T-helper 17 cell (primary cell): ENCODE measurements at regions not wholly inside any gene's neighbourhood (a gene's known extent, or its start where the extent isn't known, plus 50 kb on each side); places are given as distances from the start of the nearest gene placed in this dataset.
"Not testable (repeated sequence)": the region's sequence is repeated elsewhere in the genome, so short reads cannot be mapped to it uniquely, and the experiment has no call there.

Source experiments
- ATAC-seq: fragments of 150-1000 bp; cut with Tn5 transposase; 2 replicates; pipeline ENCODE4 v1.10.0; 2021; ENCODE audit warnings: mild to moderate bottlenecking, moderate library complexity
- DNase-seq, 3 donors: peaks; one replicate each; pipeline versions ENCODE4 v3.0.0 to v3.0.0-alpha.2; 2020 to 2021
- H3K9me3 ChIP-seq: one replicate; pipeline ENCODE4 v1.7.0; 2013; ENCODE audit warnings: low read length, mild to moderate bottlenecking; ENCODE audit not compliant: control insufficient read depth, poor library complexity, severe bottlenecking
- H3K27ac Mint-ChIP-seq: one replicate; pipeline ENCODE4 v1.8.0; 2022; ENCODE audit warnings: mild to moderate bottlenecking, moderate library complexity, mixed read lengths
- H3K27me3 Mint-ChIP-seq: one replicate; pipeline ENCODE4 v1.8.0; 2022; ENCODE audit warnings: mixed read lengths
- H3K36me3 Mint-ChIP-seq: one replicate; pipeline ENCODE4 v1.8.0; 2022; ENCODE audit warnings: low read depth, mixed read lengths
- H3K4me1 Mint-ChIP-seq: one replicate; pipeline ENCODE4 v1.8.0; 2022; ENCODE audit warnings: mild to moderate bottlenecking, mixed read lengths
- H3K4me3 Mint-ChIP-seq: one replicate; pipeline ENCODE4 v1.8.0; 2022; ENCODE audit warnings: mild to moderate bottlenecking, moderate library complexity, mixed read lengths

DNA sequence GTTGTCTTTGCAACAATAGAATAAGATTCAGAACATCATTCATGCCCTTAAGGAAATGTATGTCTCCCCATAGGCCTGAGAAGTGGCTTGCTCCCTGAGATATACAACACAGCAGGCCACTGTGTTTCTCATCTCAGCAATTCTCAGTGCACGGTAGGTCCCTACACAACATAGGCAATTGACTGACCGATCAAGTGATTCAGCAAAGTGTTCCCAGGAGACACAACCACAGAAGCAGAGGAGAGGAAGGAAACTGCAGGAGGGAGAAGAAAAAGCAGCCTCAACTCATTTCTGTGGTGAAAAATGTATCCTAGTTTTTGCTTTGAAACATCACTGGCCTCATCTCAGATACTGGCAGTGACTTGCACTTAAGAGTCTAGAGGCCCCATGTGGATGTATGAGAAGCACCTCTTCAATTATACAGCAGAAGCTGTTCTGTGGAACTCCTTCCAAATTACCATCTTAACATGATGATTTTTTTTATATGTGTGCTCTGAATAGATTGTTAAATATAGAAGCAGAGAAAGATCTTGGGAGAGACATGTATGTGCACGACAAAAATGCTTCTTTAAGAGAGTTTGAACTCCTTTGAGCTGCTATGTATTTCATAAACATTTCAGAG is 306.8 kb downstream of the XPNPEP1 start:
- Mint-ChIP-seq H3K4me1 (no peaks in the 10 kb centered on the region), H3K36me3 (no peaks in the 10 kb centered on the region), H3K27ac (no peak overlapping the region), H3K4me3 (no peak overlapping the region), H3K27me3 (no peaks in the 10 kb centered on the region)
- DNase-seq = no peak
- no peaks in the 10 kb centered on the region for H3K9me3 ChIP-seq
- ATAC-seq = no peak

DNA sequence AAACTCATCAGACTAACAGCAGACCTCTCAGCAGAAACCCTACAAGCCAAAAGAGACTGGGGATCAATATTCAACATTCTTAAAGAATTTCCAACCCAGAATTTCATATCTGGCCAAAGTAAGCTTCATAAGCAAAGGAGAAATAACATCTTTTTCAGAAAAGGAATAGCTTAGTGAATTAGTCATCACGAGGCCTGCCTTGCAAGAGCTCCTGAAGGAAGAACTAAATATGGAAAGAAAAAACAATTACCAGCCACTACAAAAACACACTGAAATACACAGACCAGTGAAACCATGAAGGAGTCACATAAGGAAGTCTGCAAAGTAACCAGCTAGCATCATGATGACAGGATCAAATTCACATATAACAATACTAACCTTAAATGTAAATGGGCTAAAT is 328.0 kb downstream of the XPNPEP1 start:
- not testable (repeated sequence) for DNase-seq, H3K9me3 ChIP-seq, H3K4me3 Mint-ChIP-seq, H3K4me1 Mint-ChIP-seq, H3K27ac Mint-ChIP-seq, ATAC-seq, H3K36me3 Mint-ChIP-seq, H3K27me3 Mint-ChIP-seq

DNA sequence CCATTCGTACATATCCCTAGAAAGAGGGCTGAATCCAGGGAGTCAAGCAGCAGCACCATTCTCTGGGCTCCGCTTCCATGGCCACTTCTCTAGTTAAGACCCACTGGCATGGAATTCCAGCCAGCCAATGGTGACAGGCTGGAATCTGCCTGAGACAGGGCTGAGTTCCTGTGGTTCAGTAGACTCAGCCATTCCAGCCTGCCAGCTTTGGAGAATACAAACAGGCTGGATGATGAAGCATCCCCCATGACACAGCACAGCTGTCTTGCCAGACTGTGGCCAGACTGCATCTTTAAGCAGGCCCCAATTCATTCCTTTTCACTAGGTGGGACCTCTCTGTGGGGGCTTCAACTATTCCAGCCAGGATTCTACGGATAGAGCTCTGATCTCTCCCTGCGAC is 329.6 kb downstream of the XPNPEP1 start:
- H3K9me3 ChIP-seq = no peaks in the 10 kb centered on the region
- no peak overlapping the region for H3K27ac Mint-ChIP-seq
- no peak for DNase-seq
- H3K27me3 Mint-ChIP-seq = no peaks in the 10 kb centered on the region
- no peaks in the 10 kb centered on the region for H3K4me1 Mint-ChIP-seq
- no peak for ATAC-seq
- no peak overlapping the region for H3K4me3 Mint-ChIP-seq
- no peaks in the 10 kb centered on the region for H3K36me3 Mint-ChIP-seq

DNA sequence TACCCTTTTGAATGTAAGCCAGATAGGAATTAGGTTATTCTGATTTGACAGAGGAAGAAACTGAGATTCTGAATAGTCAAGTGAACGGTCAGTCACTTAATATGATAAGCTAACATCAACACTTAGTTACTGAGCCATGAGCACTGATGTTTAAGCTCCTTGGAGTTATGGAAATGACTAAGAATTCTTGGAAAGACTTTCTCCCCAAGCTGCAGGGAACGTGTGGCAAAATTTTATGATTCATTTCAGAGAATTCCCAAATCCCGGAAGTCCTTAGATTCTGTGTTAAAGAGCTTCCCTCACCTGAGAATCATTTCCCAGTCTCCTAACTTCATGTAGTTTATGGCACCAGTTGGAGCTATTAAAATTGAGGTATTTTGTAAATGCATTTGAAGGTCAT is 330.9 kb downstream of the XPNPEP1 start:
- H3K36me3 Mint-ChIP-seq = no peaks in the 10 kb centered on the region
- no peaks in the 10 kb centered on the region for H3K27me3 Mint-ChIP-seq
- H3K9me3 ChIP-seq = no peaks in the 10 kb centered on the region
- DNase-seq (no peak), ATAC-seq (no peak)
- no peak overlapping the region for H3K27ac Mint-ChIP-seq
- no peak overlapping the region for H3K4me3 Mint-ChIP-seq
- no peaks in the 10 kb centered on the region for H3K4me1 Mint-ChIP-seq

DNA sequence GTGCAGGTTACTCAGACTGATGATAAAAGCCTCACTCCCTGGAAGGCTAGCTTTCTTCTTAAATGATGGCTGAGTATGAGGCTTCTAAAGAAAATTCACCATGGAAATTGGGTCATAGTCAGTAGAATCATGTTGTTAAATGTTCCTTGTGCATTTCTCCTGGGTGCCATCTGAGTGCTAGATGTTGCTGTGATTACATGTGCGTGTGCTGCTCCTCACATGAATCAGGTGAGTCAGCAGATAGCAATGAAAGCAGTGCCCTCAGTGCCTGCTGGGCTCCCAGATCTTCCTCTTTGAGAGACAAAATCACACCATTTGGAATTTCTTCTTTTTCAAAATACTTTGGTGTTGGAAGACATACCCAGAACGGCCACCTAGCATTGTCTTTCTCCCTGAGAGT is 331.7 kb downstream of the XPNPEP1 start:
- H3K27me3 Mint-ChIP-seq = no peaks in the 10 kb centered on the region
- no peaks in the 10 kb centered on the region for H3K9me3 ChIP-seq
- DNase-seq = no peak
- H3K27ac Mint-ChIP-seq = no peak overlapping the region
- H3K4me3 Mint-ChIP-seq = no peak overlapping the region
- no peak for ATAC-seq
- no peaks in the 10 kb centered on the region for H3K36me3 Mint-ChIP-seq
- H3K4me1 Mint-ChIP-seq = no peaks in the 10 kb centered on the region

DNA sequence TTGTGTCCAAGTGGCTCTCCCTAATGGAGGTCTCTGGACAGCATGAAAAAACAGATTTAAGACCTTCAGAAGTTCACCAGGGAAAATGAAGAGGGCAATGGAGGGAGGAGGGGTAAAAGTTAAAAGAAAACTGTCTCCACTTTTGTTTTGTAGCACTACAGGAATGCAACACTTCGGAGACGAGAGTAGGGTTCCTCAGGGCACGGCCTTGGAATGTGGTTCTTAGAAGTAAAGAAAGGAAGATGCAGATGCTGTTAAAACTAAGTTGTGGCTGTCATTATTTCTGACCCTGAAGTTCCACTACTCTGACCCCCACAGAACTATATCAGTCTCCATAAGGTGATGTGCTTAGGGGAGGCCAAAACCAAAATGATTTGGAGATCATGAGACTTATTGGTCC is 335.1 kb downstream of the XPNPEP1 start:
- no peaks in the 10 kb centered on the region for H3K4me1 Mint-ChIP-seq
- ATAC-seq = no peak
- H3K27me3 Mint-ChIP-seq = no peaks in the 10 kb centered on the region
- no peaks in the 10 kb centered on the region for H3K36me3 Mint-ChIP-seq
- H3K4me3 Mint-ChIP-seq = no peak overlapping the region
- no peaks in the 10 kb centered on the region for H3K9me3 ChIP-seq
- no peak overlapping the region for H3K27ac Mint-ChIP-seq
- DNase-seq = no peak

DNA sequence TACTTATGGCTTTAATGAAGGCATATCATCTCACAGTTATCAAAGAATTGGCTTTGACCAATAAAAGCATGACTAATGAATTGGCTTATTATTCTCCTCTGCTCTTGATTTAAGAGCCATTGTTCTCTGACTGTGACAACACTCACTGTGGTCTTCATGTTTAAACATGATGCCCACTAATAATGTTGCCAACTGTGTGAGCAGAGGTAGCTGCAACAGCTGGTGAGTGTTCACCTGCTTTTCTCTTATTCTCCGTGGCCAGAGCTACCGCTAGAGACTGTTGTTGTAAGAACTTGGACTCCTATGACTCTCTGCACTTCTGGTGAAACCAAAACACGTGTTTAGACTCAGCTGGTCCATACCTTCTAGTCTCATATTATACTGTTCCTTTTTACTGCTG is 335.9 kb downstream of the XPNPEP1 start:
- Mint-ChIP-seq H3K27me3 (no peaks in the 10 kb centered on the region), H3K27ac (no peak overlapping the region), H3K4me1 (no peaks in the 10 kb centered on the region), H3K4me3 (no peak overlapping the region), H3K36me3 (no peaks in the 10 kb centered on the region)
- ATAC-seq (no peak), DNase-seq (no peak)
- H3K9me3 ChIP-seq = no peaks in the 10 kb centered on the region

DNA sequence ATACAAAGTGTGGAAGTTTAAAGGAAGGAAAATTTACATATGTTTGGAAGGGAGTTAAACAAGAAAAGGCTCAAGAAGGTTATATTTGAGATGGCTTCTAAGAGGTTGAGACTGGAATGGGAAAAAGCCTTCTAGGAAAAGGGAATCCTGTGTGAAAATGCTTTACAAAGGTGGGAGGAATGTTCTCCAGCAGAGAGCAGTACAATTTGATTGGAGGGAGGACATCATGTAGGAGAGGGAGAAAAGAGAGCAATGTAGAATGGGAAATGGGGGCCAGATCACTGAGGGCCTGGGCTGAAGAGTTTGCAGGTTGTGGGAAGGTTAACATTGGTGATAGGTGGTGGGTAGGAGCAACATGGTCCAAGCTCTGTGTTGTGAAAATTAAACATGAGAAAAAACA is 366.9 kb downstream of the XPNPEP1 start:
- Mint-ChIP-seq H3K36me3 (no peaks in the 10 kb centered on the region), H3K27me3 (no peaks in the 10 kb centered on the region), H3K4me1 (no peaks in the 10 kb centered on the region), H3K27ac (no peak overlapping the region), H3K4me3 (no peak overlapping the region)
- no peaks in the 10 kb centered on the region for H3K9me3 ChIP-seq
- ATAC-seq (no peak), DNase-seq (no peak)

DNA sequence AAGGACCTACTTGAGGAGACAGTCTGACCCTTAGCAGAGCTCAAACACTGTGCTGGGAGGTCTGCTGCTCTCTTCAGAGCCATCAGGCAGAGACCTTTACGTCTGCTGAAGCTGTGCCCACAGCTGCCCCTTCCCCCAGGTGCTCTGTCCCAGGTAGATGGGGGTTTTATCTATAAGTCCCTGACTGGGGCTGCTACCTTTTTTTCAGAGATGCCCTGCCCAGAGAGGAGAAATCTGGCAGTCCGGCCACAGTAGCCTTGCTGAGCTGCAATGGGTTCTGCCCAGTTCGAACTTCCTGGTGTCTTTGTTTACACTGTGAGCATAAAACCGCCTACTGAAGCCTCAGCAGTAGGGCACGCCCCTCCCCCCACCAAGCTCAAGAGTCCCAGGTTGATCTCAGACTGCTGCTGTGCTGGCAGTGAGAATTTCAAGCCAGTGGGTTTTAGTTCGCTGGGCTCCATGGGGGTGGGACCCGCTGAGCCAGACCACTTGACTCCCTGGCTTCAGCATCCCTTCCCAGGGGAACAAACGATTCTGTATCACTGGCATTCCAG is 381.2 kb downstream of the XPNPEP1 start:
- not testable (repeated sequence) for H3K4me1 Mint-ChIP-seq, DNase-seq, ATAC-seq, H3K9me3 ChIP-seq, H3K27me3 Mint-ChIP-seq, H3K4me3 Mint-ChIP-seq, H3K36me3 Mint-ChIP-seq, H3K27ac Mint-ChIP-seq

DNA sequence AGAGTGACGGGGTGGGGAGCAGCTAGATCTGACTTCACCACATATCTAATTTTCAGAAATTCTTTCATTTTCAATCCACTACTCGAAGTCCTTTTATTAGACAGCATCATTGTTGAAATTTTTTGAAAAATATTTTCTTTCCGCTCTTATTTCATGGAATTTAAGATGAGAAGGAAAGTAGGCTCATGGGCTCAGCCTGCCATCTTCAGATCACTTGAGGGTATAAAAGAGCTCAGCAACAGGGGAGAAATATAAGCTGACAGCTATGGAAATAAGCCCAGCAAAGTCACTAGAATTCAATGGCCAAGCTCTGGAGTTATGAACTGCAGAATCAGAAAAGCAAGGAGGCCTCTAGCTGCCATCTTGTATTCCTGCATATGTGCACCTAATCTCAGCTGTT is 389.1 kb downstream of the XPNPEP1 start:
- DNase-seq (no peak), ATAC-seq (no peak)
- Mint-ChIP-seq H3K27me3 (no peaks in the 10 kb centered on the region), H3K36me3 (no peaks in the 10 kb centered on the region), H3K4me1 (no peaks in the 10 kb centered on the region), H3K27ac (no peak overlapping the region), H3K4me3 (no peak overlapping the region)
- no peaks in the 10 kb centered on the region for H3K9me3 ChIP-seq

DNA sequence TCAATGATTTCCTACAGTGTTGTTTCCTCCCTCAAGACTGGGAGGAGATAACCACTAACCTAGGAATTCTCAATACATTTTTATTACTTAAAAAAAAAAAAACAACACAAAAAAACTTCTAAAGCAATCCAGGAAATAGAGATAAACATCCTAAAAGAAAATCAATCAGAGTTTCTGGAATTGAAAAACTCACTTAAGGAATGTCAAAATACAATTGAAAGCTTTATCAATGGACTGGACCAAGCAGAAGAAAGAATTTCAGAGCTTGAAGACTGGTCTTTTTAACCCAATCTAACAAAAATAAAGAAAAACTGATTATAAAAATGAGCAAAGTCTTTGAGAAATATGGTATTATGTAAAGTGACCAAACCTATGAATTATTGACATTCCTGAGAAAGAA is 394.1 kb downstream of the XPNPEP1 start:
- Mint-ChIP-seq H3K4me3 (no peak overlapping the region), H3K27ac (no peak overlapping the region), H3K4me1 (no peaks in the 10 kb centered on the region), H3K36me3 (no peaks in the 10 kb centered on the region), H3K27me3 (no peaks in the 10 kb centered on the region)
- no peaks in the 10 kb centered on the region for H3K9me3 ChIP-seq
- ATAC-seq (no peak), DNase-seq (no peak)

DNA sequence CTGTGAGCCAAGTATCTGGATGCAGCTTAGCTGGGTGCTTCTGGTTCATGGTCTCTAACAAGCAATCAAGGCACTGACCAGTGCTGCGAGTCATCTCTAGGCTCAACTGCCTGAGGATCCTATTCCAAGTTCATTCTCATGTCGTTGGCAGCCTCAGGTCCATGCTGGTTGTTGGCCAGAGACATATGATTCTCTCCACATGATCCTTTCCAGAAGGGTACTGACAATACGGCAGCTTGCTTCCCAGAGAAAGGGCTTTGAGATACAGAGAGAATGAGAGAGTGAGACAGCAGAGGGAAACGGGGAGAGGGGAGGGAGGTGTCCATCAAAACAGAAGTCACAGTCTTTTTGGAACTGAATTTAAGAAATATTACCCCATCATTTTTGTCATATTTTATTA is 405.6 kb downstream of the XPNPEP1 start:
- no peak for ATAC-seq
- no peaks in the 10 kb centered on the region for H3K36me3 Mint-ChIP-seq
- no peaks in the 10 kb centered on the region for H3K27me3 Mint-ChIP-seq
- no peak overlapping the region for H3K27ac Mint-ChIP-seq
- no peaks in the 10 kb centered on the region for H3K9me3 ChIP-seq
- no peak for DNase-seq
- H3K4me1 Mint-ChIP-seq = no peaks in the 10 kb centered on the region
- no peak overlapping the region for H3K4me3 Mint-ChIP-seq

DNA sequence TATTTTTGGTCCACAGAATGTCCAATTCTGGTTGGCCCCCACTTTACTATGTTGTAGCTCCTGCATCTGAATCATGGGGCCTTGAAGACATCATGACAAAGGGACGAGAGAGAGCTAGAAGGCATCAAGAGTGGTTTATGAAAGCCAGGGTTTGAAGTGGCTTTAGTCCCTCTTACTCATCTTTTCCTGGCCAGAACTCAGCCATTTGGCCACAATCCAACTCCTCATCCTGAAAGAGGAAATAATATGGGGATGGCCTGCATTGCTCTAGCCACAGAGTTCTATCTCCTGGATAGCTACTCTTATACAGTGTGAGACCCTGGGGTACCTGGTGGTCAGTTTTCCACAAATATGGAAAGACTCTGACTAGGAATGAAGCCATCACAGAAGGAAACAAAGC is 418.9 kb downstream of the XPNPEP1 start:
- Mint-ChIP-seq H3K4me3 (no peak overlapping the region), H3K27me3 (no peaks in the 10 kb centered on the region), H3K4me1 (no peaks in the 10 kb centered on the region), H3K27ac (no peak overlapping the region), H3K36me3 (no peaks in the 10 kb centered on the region)
- no peak for ATAC-seq
- no peaks in the 10 kb centered on the region for H3K9me3 ChIP-seq
- DNase-seq = no peak

DNA sequence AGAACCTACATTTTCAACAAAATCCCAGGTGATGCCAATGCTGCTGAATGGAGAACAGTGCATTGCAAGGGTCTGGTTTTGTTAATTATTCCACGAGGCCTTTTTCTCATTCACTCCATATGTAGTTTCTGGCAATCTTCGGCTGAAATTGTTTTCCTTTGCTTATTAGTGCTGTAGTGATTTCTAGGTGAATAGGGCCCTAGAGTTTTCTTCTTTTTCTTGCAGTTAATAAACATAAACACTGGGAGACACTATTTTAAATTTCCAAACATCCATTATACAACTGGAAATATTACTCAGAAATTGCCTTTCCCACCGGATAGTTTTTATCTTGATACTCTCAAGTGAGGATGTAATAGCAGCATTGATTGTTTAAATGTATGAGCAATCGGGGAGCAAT is 435.6 kb downstream of the XPNPEP1 start:
- no peak for DNase-seq
- Mint-ChIP-seq H3K27me3 (no peaks in the 10 kb centered on the region), H3K27ac (no peak overlapping the region), H3K4me3 (no peak overlapping the region), H3K36me3 (no peaks in the 10 kb centered on the region), H3K4me1 (no peaks in the 10 kb centered on the region)
- H3K9me3 ChIP-seq = no peaks in the 10 kb centered on the region
- ATAC-seq = no peak
